ENCODE measurements at regions not wholly inside any gene's neighbourhood (a gene's known extent, or its start where the extent isn't known, plus 50 kb on each side); places are given as distances from the start of the nearest gene placed in this dataset.

DNA sequence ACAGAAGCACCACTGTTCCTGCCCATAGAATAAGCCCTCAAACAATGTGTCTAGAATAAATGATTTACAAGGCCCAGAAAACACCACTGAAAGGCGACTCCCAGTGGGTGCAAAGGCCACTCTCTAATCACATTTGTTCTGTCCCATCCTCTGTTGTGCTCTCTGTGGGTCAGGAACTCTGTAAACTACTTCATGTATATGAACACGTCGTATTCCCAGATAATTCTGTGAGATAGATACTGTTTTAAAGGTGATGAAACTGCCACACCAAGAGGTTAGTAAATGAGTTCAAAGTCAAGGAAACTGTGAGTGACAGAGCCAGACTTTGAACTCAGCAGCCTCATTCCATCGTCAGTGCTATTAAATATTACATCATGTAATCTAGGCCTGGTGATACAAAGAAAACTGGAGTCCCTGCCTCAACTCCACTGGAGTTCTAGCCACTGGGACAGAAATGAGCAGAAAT is 269.7 kb upstream of the DCC start (continued):
- TF ChIP-seq, protein P1, sequence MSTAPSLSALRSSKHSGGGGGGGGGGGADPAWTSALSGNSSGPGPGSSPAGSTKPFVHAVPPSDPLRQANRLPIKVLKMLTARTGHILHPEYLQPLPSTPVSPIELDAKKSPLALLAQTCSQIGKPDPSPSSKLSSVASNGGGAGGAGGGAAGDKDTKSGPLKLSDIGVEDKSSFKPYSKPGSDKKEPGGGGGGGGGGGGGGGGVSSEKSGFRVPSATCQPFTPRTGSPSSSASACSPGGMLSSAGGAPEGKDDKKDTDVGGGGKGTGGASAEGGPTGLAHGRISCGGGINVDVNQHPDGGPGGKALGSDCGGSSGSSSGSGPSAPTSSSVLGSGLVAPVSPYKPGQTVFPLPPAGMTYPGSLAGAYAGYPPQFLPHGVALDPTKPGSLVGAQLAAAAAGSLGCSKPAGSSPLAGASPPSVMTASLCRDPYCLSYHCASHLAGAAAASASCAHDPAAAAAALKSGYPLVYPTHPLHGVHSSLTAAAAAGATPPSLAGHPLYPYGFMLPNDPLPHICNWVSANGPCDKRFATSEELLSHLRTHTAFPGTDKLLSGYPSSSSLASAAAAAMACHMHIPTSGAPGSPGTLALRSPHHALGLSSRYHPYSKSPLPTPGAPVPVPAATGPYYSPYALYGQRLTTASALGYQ (CRISPR knock-in tag; IDR thresholded peaks at IDR 0.05), result peak; percentile 87
- TF ChIP-seq FOXO1 (CRISPR knock-in tag; IDR thresholded peaks at IDR 0.05) (peak; percentile 76), AKAP8 (CRISPR knock-in tag; IDR thresholded peaks at IDR 0.05) (no peak), ZNF451 (CRISPR knock-in tag; IDR thresholded peaks at IDR 0.05) (no peak), ZMYM3 (CRISPR knock-in tag; IDR thresholded peaks at IDR 0.05) (0 out of 2 replicates have a peak, but pooled peaks have one; percentile 35), ZNF713 (CRISPR knock-in tag; IDR thresholded peaks at IDR 0.05) (no peak), BCL6 (CRISPR knock-in tag; IDR thresholded peaks at IDR 0.05) (peak; percentile 84), GABPA (IDR thresholded peaks at IDR 0.05; ENCODE audit: low read depth, low read length) (no peak), GABPA (CRISPR knock-in tag; IDR thresholded peaks at IDR 0.05; ENCODE audit: low read depth) (peak; percentile 48; the same call in 1 of the 2 replicates), ASH2L (IDR thresholded peaks at IDR 0.05; ENCODE audit: insufficient read length, low read depth, low read length) (peak; percentile 92), RELA (CRISPR knock-in tag; IDR thresholded peaks at IDR 0.05) (no peak), ADNP (CRISPR knock-in tag; IDR thresholded peaks at IDR 0.05) (no peak), TEAD3 (CRISPR knock-in tag; optimal IDR thresholded peaks at IDR 0.05; ENCODE audit: borderline replicate concordance) (peak; percentile 67), FOXA3 (CRISPR knock-in tag; IDR thresholded peaks at IDR 0.05) (peak; percentile 82), HDAC1 (CRISPR knock-in tag; IDR thresholded peaks at IDR 0.05) (peak; percentile 65), MEF2D (CRISPR knock-in tag; IDR thresholded peaks at IDR 0.05) (peak; percentile 70; the same call in 1 of the 2 replicates), ERF (CRISPR knock-in tag; IDR thresholded peaks at IDR 0.05) (peak; percentile 43)
- TF ChIP-seq, protein P2, sequence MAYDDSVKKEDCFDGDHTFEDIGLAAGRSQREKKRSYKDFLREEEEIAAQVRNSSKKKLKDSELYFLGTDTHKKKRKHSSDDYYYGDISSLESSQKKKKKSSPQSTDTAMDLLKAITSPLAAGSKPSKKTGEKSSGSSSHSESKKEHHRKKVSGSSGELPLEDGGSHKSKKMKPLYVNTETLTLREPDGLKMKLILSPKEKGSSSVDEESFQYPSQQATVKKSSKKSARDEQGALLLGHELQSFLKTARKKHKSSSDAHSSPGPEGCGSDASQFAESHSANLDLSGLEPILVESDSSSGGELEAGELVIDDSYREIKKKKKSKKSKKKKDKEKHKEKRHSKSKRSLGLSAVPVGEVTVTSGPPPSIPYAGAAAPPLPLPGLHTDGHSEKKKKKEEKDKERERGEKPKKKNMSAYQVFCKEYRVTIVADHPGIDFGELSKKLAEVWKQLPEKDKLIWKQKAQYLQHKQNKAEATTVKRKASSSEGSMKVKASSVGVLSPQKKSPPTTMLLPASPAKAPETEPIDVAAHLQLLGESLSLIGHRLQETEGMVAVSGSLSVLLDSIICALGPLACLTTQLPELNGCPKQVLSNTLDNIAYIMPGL (CRISPR knock-in tag; IDR thresholded peaks at IDR 0.05; ENCODE audit: borderline replicate concordance in 1 of 2, low read depth in 1 of 2), result no peak
- TF ChIP-seq, protein P3, sequence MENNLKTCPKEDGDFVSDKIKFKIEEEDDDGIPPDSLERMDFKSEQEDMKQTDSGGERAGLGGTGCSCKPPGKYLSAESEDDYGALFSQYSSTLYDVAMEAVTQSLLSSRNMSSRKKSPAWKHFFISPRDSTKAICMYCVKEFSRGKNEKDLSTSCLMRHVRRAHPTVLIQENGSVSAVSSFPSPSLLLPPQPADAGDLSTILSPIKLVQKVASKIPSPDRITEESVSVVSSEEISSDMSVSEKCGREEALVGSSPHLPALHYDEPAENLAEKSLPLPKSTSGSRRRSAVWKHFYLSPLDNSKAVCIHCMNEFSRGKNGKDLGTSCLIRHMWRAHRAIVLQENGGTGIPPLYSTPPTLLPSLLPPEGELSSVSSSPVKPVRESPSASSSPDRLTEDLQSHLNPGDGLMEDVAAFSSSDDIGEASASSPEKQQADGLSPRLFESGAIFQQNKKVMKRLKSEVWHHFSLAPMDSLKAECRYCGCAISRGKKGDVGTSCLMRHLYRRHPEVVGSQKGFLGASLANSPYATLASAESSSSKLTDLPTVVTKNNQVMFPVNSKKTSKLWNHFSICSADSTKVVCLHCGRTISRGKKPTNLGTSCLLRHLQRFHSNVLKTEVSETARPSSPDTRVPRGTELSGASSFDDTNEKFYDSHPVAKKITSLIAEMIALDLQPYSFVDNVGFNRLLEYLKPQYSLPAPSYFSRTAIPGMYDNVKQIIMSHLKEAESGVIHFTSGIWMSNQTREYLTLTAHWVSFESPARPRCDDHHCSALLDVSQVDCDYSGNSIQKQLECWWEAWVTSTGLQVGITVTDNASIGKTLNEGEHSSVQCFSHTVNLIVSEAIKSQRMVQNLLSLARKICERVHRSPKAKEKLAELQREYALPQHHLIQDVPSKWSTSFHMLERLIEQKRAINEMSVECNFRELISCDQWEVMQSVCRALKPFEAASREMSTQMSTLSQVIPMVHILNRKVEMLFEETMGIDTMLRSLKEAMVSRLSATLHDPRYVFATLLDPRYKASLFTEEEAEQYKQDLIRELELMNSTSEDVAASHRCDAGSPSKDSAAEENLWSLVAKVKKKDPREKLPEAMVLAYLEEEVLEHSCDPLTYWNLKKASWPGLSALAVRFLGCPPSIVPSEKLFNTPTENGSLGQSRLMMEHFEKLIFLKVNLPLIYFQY (CRISPR knock-in tag; IDR thresholded peaks at IDR 0.05; ENCODE audit: borderline replicate concordance), result peak; percentile 56; the same call in 1 of the 2 replicates
- TF ChIP-seq, protein P4, sequence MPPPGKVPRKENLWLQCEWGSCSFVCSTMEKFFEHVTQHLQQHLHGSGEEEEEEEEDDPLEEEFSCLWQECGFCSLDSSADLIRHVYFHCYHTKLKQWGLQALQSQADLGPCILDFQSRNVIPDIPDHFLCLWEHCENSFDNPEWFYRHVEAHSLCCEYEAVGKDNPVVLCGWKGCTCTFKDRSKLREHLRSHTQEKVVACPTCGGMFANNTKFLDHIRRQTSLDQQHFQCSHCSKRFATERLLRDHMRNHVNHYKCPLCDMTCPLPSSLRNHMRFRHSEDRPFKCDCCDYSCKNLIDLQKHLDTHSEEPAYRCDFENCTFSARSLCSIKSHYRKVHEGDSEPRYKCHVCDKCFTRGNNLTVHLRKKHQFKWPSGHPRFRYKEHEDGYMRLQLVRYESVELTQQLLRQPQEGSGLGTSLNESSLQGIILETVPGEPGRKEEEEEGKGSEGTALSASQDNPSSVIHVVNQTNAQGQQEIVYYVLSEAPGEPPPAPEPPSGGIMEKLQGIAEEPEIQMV (CRISPR knock-in tag; IDR thresholded peaks at IDR 0.05; ENCODE audit: low read depth), result no peak
- TF ChIP-seq, protein P5, sequence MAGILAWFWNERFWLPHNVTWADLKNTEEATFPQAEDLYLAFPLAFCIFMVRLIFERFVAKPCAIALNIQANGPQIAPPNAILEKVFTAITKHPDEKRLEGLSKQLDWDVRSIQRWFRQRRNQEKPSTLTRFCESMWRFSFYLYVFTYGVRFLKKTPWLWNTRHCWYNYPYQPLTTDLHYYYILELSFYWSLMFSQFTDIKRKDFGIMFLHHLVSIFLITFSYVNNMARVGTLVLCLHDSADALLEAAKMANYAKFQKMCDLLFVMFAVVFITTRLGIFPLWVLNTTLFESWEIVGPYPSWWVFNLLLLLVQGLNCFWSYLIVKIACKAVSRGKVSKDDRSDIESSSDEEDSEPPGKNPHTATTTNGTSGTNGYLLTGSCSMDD (CRISPR knock-in tag; IDR thresholded peaks at IDR 0.05), result no peak

All from HepG2 (cell line).